IPS-18a (cell line): ENCODE measurements at regions not wholly inside any gene's neighbourhood (a gene's known extent, or its start where the extent isn't known, plus 50 kb on each side); places are given as distances from the start of the nearest gene placed in this dataset.

ENCODE experiments used
- H3K27ac ChIP-seq: one replicate; pipeline ENCODE4 v1.5.1; 2013; ENCODE audit warnings: low read length
- H3K27me3 ChIP-seq: one replicate; pipeline ENCODE4 v1.6.1; 2013; ENCODE audit warnings: mild to moderate bottlenecking, low read length; ENCODE audit not compliant: control insufficient read depth, insufficient read depth
- H3K36me3 ChIP-seq: one replicate; pipeline ENCODE4 v1.6.1; 2013; ENCODE audit warnings: low read depth, low read length; ENCODE audit not compliant: control insufficient read depth
- H3K4me1 ChIP-seq: one replicate; pipeline ENCODE4 v1.6.1; 2013; ENCODE audit warnings: low read depth, low read length; ENCODE audit not compliant: control insufficient read depth
- H3K4me3 ChIP-seq: one replicate; pipeline ENCODE4 v1.5.1; 2013; ENCODE audit warnings: low read length
- H3K9ac ChIP-seq: one replicate; pipeline ENCODE4 v1.6.1; 2013; ENCODE audit warnings: mild to moderate bottlenecking, low read length, moderate library complexity
- H3K9me3 ChIP-seq: one replicate; pipeline ENCODE4 v1.6.1; 2013; ENCODE audit warnings: low read depth, low read length; ENCODE audit not compliant: control insufficient read depth

- no peaks in the 10 kb centered on the region for H3K9me3 ChIP-seq
- no peak overlapping the region for H3K27ac ChIP-seq
- no peaks in the 10 kb centered on the region for H3K36me3 ChIP-seq
- H3K4me1 ChIP-seq, result peaks cover 10% of the 10 kb centered on the region
- H3K9ac ChIP-seq, result no peak overlapping the region
- no peaks in the 10 kb centered on the region for H3K27me3 ChIP-seq
- H3K4me3 ChIP-seq, result no peak overlapping the region
These were observed 95.3 kb upstream of the EGFL6 start for GRCh38 chrX:13474164-13474516.

- peaks cover 10% of the 10 kb centered on the region for H3K4me1 ChIP-seq
- no peak overlapping the region for H3K9ac ChIP-seq
- no peaks in the 10 kb centered on the region for H3K9me3 ChIP-seq
- H3K36me3 ChIP-seq, result no peaks in the 10 kb centered on the region
- H3K27ac ChIP-seq, result no peak overlapping the region
- H3K4me3 ChIP-seq, result no peak overlapping the region
- no peaks in the 10 kb centered on the region for H3K27me3 ChIP-seq
These were observed 95.8 kb upstream of the EGFL6 start for GRCh38 chrX:13473442-13474163.

DNA sequence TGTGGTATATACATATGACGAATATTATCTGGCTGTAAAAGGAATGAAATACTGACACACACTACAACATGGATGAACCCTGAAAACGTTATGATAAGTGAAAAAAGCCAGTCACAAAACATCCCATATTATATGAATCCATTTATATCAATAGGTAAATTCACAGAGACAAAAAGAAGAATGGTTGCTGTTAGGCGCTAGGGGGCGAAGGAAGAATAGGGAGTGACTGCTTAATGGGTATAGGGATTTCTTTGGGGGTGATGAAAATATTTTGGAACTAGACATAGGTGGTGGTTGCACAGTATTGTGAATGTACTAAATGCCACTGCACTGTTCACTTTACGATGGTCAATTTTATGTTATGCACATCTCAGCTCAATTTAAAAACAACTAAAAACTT is 96.4 kb upstream of the EGFL6 start:
- Histone ChIP-seq H3K9me3 (no peaks in the 10 kb centered on the region), H3K36me3 (no peaks in the 10 kb centered on the region), H3K27me3 (no peaks in the 10 kb centered on the region), H3K4me1 (peaks cover 10% of the 10 kb centered on the region), H3K4me3 (no peak overlapping the region), H3K27ac (no peak overlapping the region), H3K9ac (no peak overlapping the region)

GRCh38 chrX:13471269-13471668 is 98.1 kb upstream of the EGFL6 start:
- no peak overlapping the region for H3K9ac ChIP-seq
- H3K27ac ChIP-seq, result no peak overlapping the region
- H3K36me3 ChIP-seq, result no peaks in the 10 kb centered on the region
- peaks cover 10% of the 10 kb centered on the region for H3K4me1 ChIP-seq
- H3K4me3 ChIP-seq, result no peak overlapping the region
- no peaks in the 10 kb centered on the region for H3K27me3 ChIP-seq
- H3K9me3 ChIP-seq, result no peaks in the 10 kb centered on the region

DNA sequence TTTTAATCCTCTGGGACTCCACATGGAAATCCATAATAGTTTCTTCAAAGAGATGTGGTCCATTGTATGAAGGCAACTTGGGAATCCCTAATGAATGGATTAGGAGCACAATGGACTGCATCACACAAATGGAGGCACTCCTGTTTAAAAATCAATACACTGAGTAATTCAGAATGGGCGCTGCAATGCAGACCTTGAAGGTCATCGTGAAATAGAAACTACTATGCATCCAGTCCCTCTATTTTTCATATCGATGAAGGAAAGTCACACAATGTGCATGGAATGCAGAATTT is 98.8 kb upstream of the EGFL6 start:
- Histone ChIP-seq H3K9ac (no peak overlapping the region), H3K27me3 (no peaks in the 10 kb centered on the region), H3K27ac (no peak overlapping the region), H3K4me1 (peaks cover 10% of the 10 kb centered on the region), H3K4me3 (no peak overlapping the region), H3K36me3 (no peaks in the 10 kb centered on the region), H3K9me3 (no peaks in the 10 kb centered on the region)

- Histone ChIP-seq H3K4me3 (no peak overlapping the region), H3K9ac (no peak overlapping the region), H3K9me3 (no peaks in the 10 kb centered on the region), H3K4me1 (peaks cover 10% of the 10 kb centered on the region), H3K27ac (no peak overlapping the region), H3K27me3 (no peaks in the 10 kb centered on the region), H3K36me3 (no peaks in the 10 kb centered on the region)
These were observed 99.3 kb upstream of the EGFL6 start for GRCh38 chrX:13469963-13470684.

GRCh38 chrX:13468096-13468495 is 101.3 kb upstream of the EGFL6 start:
- Histone ChIP-seq H3K9me3 (no peaks in the 10 kb centered on the region), H3K4me3 (no peak overlapping the region), H3K27ac (no peak overlapping the region), H3K4me1 (no peaks in the 10 kb centered on the region), H3K9ac (no peak overlapping the region), H3K27me3 (no peaks in the 10 kb centered on the region), H3K36me3 (no peaks in the 10 kb centered on the region)

GRCh38 chrX:13467243-13467642 is 102.2 kb upstream of the EGFL6 start:
- no peaks in the 10 kb centered on the region for H3K36me3 ChIP-seq
- no peak overlapping the region for H3K4me3 ChIP-seq
- no peaks in the 10 kb centered on the region for H3K27me3 ChIP-seq
- no peak overlapping the region for H3K9ac ChIP-seq
- H3K4me1 ChIP-seq, result no peaks in the 10 kb centered on the region
- H3K27ac ChIP-seq, result no peak overlapping the region
- H3K9me3 ChIP-seq, result no peaks in the 10 kb centered on the region

- Histone ChIP-seq H3K4me1 (no peaks in the 10 kb centered on the region), H3K27ac (no peak overlapping the region), H3K9ac (no peak overlapping the region), H3K36me3 (no peaks in the 10 kb centered on the region), H3K9me3 (no peaks in the 10 kb centered on the region), H3K27me3 (no peaks in the 10 kb centered on the region), H3K4me3 (no peak overlapping the region)
These were observed 104.7 kb upstream of the EGFL6 start for GRCh38 chrX:13464599-13465275.

- no peaks in the 10 kb centered on the region for H3K36me3 ChIP-seq
- H3K9ac ChIP-seq, result no peak overlapping the region
- H3K27ac ChIP-seq, result no peak overlapping the region
- H3K9me3 ChIP-seq, result no peaks in the 10 kb centered on the region
- no peaks in the 10 kb centered on the region for H3K4me1 ChIP-seq
- no peaks in the 10 kb centered on the region for H3K27me3 ChIP-seq
- no peak overlapping the region for H3K4me3 ChIP-seq
These were observed 105.8 kb upstream of the EGFL6 start for GRCh38 chrX:13463608-13464007.

DNA sequence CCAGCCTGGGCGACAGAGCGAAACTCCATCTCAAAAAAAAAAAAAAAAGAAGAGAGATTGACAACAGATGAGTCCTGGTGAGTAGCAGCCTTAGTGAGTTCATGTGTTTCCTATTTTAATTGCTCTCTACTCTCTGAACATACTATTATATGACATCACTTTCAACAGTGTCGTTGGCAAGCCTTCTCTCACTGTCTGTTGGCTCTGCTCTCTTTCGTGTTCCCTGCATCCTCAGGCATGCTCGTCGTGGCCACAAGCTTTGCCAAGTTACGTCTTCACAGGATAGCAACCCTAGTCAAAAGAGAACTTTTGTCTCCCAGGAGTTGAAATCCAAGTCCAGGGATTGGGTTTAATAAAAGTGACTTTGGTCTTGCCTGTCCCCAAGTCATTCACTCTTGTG is 117.1 kb upstream of the EGFL6 start:
- H3K4me3 ChIP-seq, result no peak overlapping the region
- H3K4me1 ChIP-seq, result no peaks in the 10 kb centered on the region
- no peak overlapping the region for H3K27ac ChIP-seq
- no peak overlapping the region for H3K9ac ChIP-seq
- no peaks in the 10 kb centered on the region for H3K9me3 ChIP-seq
- H3K27me3 ChIP-seq, result no peaks in the 10 kb centered on the region
- H3K36me3 ChIP-seq, result no peaks in the 10 kb centered on the region

GRCh38 chrX:13449441-13449840 is 120.0 kb upstream of the EGFL6 start:
- no peaks in the 10 kb centered on the region for H3K4me1 ChIP-seq
- no peaks in the 10 kb centered on the region for H3K36me3 ChIP-seq
- no peak overlapping the region for H3K27ac ChIP-seq
- H3K9me3 ChIP-seq, result no peaks in the 10 kb centered on the region
- H3K4me3 ChIP-seq, result no peak overlapping the region
- H3K9ac ChIP-seq, result no peak overlapping the region
- no peaks in the 10 kb centered on the region for H3K27me3 ChIP-seq
